Germinal center (tissue), 1 donor: ENCODE measurements at regions not wholly inside any gene's neighbourhood (a gene's known extent, or its start where the extent isn't known, plus 50 kb on each side); places are given as distances from the start of the nearest gene placed in this dataset.
"Not testable (repeated sequence)": the region's sequence is repeated elsewhere in the genome, so short reads cannot be mapped to it uniquely, and the experiment has no call there.

ENCODE experiments used
- DNase-seq: peaks from one replicate; pipeline ENCODE4 v3.0.0; 2012; ENCODE audit warnings: mixed read lengths, low spot score

DNA sequence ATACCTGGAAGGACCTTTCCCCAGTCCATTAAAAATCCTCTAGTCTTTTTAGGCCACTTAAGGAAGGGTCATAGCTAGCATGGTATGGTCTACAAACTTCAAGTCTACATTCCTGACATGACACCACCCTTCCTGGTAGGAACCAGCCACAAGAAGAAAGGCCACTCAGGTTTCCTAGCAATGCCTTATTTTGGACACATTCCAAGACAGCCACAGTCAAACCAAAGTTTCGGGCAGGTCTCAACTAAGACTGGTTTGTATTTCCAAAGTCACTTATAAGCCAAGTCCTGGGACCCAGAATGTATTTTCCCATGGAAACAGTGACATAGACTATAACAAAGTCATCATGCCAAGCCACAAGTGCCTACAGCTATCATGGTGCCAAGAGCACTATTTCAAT lies 50.6 kb upstream of the SLC44A3 start:
- DNase-seq = no peak

DNA sequence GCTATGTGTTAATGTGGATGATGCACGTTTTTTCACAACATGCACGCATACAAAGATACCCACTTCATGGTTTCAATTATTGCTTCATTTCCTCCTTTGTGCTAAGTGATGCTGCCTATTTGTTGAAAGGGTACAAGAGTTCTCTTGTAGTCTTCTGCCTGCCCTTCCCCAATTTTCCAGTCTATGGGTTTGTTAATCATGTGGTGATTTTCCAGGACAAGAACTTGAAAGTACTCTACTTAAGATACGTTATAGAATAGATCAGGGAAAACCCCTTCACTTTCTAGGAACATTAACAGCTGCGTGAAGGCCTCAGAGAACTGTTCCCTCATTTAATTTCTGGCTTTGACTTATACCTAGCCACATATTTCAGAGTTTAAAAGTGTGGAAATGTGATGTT lies 52.1 kb upstream of the SLC44A3 start:
- no peak for DNase-seq

DNA sequence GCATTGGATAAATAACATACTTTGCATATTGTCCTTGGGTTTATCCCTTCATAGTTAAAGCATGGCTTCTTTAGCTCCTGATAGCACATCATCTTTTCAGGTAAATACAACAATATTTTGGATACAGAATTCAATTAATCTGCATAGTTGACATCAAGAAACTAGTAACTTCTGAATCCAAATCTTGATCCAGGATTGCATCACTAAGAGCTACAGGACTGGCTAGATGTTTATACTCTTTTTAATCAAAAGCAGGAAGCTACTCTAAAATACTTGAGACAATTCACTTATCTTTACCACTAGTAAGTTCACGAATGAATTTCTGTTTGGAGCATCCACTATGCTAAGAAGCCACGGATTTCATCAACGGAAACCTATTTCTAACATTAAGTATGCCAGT lies 54.2 kb upstream of the SLC44A3 start:
- no peak for DNase-seq

DNA sequence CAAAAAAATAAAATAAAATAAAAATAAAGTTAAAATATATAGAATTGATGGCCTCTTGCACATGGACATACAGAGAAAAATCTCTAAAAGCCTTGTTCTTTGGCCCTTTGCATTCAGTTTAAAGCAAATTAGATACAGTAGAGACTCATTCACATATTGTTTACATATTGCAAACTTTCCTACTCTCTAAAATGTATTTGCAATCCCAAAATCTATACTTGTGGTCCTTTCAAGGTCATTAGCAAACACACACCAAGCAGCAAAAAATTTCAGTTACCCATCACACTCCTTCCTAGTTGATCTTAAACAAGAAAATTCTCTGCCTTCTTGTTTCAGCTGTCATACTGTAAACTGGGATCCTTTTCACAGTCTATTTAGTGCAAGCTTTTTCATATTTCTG lies 61.0 kb upstream of the SLC44A3 start:
- DNase-seq = no peak

DNA sequence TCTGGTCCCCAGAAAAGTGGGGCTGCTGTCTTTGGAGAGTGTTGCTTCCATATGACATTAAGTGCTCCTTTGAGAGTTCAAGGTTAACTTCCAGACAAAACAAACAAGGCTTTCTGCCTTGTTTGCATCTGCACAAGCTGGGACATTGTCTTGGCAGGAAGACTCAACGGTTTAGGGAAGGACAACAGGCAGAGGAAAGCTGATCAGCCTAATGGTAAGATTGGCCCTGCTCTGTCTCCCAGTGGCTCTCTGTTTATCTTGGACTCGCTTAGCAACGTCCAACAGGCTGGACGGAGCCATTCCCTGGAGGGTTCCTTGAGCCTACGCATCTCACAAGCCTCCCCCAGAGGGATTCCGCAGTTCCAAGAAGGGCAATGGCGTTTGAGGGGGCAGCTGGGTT lies 62.2 kb upstream of the SLC44A3 start:
- DNase-seq = no peak

DNA sequence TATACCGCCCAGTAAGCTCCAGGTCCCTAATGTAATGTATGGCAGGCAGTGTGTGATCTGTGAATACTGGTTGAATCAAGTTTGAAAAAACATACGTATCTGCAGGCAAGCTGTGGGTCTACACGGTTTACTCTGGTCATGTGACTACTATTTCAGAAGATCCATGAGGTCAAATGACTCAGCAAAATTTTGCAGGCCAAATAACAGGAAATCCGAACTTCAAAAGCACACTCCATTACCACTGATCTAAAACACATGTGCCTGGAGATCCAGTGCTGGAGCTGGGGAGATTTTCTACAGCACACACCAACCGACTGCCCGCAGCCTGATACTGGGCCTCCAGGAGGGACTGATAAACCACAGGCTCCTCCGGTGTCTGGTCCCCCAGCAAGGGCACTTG lies 64.5 kb upstream of the SLC44A3 start:
- DNase-seq = no peak

DNA sequence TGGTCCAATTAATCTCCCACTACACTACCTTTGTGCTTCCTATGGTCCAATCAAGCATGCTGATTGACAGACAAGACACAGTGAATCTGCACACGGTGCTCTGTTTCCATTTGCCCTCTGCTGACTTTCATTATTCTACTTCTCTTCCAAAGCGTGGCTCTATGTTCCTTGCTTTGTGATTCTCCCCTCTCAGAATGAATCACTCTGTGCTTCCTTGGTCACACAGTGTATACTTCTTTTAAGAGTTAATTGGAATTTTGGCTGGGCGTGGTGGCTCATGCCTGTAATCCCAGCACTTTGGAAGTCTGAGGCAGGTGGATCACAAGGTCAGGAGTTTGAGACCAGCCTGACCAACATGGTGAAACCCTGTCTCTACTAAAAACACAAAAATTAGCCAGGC lies 65.1 kb upstream of the SLC44A3 start:
- DNase-seq = not testable (repeated sequence)

DNA sequence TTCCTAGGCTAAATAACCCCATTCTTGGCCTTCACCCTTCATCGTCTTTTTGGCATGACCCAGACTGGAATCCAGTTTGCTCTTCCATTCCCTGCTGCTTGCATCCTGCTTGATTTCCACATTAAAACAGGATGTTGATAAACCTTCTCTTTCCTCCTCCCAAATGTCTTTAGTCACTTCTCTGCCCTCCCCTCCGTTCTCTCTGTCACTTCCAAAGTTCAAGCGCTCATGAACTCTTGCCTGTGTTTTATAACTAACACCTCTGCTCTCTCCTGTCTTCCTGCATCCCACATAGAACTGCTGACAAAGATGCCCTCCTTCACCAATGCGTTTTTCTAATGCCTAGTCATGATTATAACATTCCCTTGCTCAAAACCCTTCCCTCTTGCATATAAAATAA lies 65.6 kb upstream of the SLC44A3 start:
- DNase-seq = no peak

DNA sequence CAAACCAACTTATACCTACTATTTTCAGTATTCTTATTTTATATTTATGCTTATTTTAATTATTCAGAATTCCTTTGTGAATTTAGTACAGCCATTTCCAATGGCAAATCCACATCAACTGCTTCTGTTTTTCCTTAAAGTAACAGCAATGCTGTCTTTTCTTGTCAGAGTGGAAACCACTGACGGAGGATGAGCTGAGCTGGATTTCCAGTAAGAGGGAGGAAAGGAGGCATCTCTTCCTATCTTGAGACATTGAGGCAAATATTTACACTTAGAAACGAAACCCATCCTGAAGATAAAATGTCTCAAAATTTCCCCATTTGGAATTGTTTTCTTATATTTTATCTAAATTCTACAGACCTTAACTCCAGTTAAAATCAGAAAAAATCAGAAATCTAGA lies 66.1 kb upstream of the SLC44A3 start:
- DNase-seq = no peak

DNA sequence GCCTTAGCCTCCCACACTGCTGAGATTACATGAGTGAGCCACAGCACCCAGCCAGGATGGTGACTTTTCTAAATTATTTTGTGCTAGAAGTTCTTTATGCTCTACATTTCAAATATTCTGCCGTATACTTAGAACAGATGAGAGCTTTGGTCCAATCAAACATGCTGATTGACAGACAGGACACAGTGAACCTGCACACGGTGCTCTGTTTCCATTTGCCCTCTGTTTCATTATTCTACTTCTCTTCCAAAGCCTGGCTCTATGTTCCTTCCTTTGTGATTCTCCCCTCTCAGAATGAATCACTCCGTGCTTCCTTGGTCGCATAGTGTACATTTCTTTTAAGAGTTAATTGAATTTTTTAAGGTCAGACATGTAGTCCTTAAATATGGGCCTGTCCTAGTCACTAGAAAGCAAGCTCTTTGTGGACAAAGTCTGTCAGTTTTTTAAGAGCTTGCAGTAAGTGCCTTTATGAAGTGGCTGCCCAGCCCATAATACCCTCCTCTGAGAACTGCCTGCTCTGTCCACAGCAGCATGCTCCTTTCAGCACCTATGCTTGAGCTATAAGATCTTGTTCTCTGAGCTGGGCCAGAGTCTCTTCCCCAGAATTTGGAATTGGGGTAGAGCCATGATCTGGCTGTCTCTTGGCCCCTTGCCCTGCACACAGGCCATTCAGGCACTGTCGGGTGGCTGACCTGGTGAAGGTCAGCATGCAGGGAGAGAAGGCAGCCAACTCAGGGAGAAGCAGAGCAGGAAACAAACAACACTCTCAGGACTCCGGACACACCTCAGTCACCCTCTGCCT lies 66.8 kb upstream of the SLC44A3 start:
- DNase-seq = no peak

DNA sequence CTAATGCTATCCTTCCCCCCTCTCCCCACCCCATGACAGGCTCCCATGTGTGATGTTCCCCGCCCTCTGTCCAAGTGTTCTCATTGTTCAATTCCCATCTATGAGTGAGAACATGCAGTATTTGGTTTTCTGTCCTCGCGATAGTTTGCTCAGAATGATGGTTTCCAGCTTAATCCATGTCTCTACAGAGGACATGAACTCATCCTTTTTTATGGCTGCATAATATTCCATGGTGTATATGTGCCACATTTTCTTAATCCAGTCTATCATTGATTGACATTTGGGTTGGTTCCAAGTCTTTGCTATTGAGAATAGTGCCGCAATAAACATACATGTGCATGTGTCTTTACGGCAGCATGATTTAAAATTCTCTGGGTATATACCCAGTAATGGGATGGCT lies 68.7 kb upstream of the SLC44A3 start:
- not testable (repeated sequence) for DNase-seq

DNA sequence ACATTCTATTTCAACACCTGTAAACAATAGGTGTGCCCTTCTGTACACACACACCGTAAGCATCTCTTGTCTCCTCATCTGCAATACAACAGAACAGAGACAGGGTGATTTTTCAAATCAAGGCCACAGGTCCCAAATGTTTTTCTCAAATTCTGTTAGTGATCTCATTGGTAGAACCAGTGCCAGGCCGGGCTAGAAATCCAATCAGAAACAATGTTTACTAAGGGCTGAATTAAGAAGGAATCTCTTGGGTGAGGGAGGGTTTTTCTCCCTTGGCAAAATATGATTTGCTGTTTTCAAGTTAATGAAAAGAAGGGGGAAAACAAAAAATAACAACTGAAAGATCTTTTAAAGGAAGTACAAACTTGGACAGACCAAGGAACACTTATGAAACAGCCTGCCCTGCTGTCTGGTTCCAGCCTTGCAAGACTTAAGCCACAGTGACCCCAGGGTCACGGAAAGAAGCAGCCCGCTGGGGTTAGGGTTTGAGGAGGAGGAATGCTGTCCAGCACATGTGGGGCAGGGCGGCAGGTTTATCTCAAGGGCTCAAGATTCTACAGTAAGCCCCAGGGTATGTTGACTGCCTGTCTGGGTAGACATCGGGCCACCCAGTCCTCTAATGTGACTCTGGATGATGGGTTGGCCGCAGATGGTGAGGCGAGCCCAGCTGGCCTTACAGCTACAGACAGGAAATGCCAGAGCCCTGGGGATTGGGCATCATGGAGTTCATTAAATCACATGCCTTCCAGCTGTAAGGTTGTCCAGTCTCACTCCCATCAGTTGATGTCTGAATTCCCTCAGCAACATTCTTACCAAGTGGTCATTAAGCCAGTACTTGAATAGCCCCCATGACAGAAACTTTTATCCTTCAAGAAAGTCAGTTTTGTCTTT lies 73.3 kb upstream of the SLC44A3 start:
- no peak for DNase-seq

DNA sequence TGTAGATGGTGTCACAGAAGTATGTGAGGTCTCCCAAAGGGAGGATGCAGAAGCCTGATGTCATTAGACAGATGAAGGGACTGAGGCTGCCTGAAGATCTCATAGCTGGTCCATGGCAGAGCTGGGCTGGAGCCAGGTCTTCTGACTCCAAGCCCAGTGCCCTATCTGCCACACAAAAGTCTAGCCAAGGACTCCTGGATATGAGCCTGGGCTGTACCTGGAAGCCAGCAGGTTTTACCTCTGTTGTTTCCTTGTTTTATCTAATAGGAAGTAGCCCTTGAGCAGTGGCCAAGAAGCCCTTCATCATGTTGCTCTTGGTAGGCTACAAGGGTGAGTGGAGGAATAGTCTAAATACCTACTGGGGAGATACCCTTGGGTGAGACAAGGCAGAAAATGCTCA lies 74.4 kb upstream of the SLC44A3 start:
- DNase-seq = no peak

DNA sequence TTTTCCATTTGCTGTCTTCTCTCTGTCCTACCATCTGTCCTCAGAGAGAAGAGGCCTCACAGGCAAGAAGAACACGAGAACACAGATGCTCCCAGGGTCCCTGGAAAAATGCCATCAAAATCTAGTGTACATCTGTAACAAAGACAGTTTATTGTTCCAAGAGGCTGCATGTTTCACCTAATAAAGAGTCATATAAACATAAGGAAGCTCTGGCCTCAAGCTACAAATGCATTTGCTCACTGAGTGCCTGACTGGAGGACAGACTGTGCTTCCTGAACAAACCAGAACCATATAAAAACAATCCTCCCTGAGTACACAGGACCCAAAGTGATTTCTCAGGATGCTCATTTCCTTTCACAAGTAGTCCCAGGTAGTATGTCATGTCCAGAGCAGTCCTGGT lies 76.3 kb upstream of the SLC44A3 start:
- no peak for DNase-seq

DNA sequence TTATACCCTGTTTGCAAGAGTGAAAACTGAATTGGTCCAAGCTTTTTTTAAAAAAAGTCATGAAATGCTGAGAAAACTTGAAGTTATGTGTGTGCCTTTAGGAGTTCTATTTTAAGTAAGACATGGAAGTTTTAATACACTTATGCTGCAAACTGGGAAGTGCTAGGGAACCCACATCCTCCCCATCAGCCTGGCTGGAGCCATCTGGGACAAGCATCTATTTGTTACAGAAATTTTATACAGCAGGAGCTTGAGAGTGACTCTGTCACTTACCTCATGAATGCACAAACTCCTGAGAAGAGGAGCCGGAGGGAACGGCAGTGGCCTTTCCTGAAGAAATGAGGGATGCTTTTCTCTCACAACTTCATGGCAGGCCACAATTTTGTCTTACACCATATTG lies 78.2 kb upstream of the SLC44A3 start:
- no peak for DNase-seq

DNA sequence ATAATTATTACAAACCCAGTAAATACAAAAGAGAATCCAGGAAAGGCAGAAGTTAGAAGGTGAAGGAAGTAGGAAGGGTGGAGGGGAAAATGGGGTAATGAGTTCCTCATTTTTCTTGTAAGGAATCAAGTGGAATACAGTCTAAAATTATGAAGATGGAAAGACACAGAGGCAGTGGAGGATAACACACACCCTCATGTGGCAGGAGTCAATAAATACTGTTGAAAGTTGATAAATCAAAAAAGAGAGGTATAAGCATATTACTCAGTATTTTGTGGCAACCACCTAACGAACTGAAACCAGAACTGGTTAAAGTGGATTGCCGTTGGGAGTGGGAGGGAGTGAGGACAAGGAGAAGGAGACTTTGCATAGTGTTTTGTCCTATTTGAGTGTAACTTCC lies 78.6 kb upstream of the SLC44A3 start:
- no peak for DNase-seq

DNA sequence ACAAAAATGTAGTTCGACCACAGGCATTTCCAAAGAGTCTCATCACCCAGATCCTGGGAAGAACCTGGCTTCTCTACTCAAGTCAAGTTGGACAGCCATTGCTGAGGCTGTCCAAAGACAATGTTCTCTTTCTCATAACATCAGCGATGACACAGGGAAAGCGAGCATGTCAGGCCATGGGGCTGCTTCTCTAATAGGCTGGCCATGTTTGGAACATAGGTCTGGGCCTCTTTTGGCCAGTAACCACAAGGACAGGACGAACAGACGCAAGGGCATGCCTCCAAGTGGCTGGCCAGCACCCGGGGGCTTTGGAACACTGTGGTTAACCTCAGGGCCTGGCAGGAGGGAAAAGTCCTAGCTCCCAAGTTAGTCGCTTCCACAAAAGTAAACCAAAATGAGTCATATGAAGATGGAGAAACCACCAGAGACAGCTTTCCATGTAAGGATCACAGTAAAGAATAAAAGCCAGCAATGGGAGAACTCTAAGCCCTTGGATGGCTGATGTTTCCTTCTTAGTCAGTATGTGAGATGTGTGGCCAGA lies 80.6 kb upstream of the SLC44A3 start:
- DNase-seq = no peak

DNA sequence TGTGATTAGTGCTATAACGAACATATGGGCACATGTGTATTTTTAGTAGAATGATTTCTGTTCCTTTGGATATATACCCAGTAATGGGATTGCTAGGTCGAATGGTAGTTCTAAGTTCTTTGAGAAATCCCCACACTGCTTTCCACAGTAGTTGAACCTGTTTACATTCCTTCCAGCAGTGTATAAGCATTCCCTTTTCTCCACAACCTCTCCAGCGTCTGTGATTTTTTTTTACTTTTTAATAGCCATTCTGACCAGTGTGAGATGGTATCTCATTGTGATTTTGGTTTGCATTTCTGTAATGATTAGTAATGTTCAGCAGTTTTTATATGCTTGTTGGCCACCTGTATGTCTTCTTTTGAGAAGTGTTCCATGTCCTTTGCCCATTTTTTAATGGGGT lies 81.8 kb upstream of the SLC44A3 start:
- DNase-seq = no peak

DNA sequence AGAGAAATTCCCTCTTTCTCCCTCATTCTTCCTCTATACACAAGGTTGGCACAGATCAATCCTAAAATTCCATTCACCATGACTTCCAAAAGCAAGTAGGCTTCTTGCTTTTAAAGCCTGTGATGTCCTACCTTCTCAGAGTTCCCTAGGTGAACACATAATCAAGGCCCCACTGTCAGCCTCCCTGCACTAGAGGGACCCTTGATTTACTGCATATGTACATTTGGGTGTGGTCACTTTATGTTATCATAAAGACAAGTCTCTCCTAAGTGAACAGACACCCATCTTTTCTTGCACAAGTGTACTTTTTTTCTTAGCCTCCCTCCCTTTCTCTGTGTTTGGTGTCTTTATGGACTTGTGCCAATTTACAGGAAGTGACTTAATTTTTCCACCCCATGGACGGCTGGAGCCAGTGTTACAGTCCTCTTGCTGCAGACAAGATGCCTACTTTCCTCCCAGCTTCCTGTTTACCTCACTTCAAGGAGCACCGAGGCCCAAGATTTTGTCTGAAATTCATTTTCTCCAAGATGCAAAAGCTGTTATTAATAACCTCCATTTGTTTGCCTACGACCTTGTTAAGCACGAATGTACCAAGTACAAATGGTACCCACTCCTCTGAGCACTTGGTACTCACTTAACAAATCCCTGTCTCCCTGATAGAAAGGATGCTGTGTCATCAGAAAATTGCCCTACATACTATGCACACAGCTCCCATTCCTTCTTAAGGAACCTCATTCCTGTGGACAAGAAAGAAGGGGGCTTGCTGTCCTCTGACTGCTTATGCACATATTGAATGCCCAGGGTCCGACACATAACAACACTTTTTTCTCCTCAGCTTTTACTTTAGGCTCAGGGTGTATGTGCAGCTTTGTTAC lies 82.8 kb upstream of the SLC44A3 start:
- DNase-seq = no peak

DNA sequence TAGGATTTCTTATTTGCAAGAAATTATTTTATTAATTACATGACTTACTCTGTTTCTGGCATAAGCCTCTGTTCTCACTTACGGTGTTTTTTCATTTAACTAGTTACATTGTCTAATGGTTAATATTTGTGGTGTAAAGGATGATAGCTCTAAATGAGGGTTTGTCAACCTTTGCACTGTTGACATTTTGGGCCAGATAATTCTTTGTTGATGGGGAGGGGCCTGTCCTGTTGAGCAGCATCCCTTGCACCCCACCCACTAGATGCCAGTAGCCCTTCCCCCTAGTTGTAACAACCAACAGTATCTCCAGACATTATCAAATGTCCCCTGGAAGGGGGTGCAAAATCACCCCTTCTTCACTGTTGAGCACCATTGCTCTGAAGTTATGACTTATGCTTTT lies 83.6 kb upstream of the SLC44A3 start:
- DNase-seq = no peak

DNA sequence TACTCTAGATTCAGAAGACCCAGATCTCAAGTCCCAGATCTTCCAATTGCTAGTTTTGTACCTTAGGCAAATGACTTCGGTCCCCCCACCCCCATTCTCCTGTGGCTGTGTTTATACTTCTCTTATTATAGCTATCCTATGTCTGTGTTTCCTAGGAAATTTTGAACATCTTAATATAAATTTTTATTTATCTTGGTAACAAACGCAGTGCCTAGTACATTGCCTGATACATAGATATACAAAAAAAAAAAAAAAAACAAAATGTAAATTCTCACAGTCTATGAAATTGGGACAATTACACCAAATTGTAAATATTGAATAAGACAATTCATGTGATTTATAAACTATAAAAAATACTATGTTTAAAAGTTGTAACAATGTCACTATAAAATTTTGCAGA lies 84.1 kb upstream of the SLC44A3 start:
- no peak for DNase-seq
